Lower lobe of right lung (tissue), 2 donors: ENCODE measurements at regions not wholly inside any gene's neighbourhood (a gene's known extent, or its start where the extent isn't known, plus 50 kb on each side); places are given as distances from the start of the nearest gene placed in this dataset.

Experiments
- ATAC-seq, 2 donors: fragments of 200-7000 bp; cut with Tn5 transposase; one replicate each; pipeline ENCODE4 v1.9.1; 2020 to 2022; ENCODE audit warnings: mild to moderate bottlenecking in 2 of 2, moderate library complexity in 2 of 2
- DNase-seq: peaks from one replicate; pipeline ENCODE4 v3.0.0-alpha.2; 2020
- H3K27ac ChIP-seq: fragments of 200-600 bp; one replicate; pipeline ENCODE4 v1.8.0; 2022
- H3K27me3 ChIP-seq: fragments of 200-600 bp; one replicate; pipeline ENCODE4 v1.8.0; 2022; ENCODE audit warnings: low read depth
- H3K36me3 ChIP-seq: fragments of 200-600 bp; one replicate; pipeline ENCODE4 v1.8.0; 2022; ENCODE audit warnings: mild to moderate bottlenecking
- H3K4me1 ChIP-seq: fragments of 200-600 bp; one replicate; pipeline ENCODE4 v1.8.0; 2022
- H3K4me3 ChIP-seq: fragments of 200-600 bp; one replicate; pipeline ENCODE4 v1.8.0; 2022; ENCODE audit warnings: mild to moderate bottlenecking
- H3K9me3 ChIP-seq: fragments of 200-600 bp; one replicate; pipeline ENCODE4 v1.8.0; 2022
- intact Hi-C: fragments of 100-400 bp; cut with DNase I; formaldehyde crosslinking; loops from one replicate; pipeline ENCODE4 v1.11.0; 2022
- TF ChIP-seq, protein P1 (sequence below): fragments of 200-600 bp; IDR thresholded peaks from one replicate; pipeline ENCODE4 v1.8.0; 2022; ENCODE audit warnings: antibody characterized with exemption, mild to moderate bottlenecking
- donor health status: DM: no; HTN: yes; CAD: no; lungs with severe emphysema.

DNA sequence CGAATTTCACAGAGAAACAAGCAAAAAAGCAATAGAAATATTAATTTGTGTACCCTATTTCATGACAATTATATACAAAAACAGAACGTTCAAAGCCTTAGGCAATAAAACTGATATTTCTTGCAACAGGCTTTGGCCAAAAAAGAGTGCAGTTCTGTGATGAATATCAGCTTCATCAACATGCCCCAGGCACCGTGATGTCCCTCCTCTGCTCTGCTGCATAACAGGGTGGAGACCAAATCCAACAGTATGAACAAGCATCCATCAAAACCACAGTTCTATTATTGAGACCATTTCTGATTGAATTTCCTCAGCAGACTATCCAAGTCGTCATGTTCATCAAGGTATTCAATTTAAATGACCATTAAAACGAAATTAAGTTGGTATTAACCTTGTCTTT is 722.6 kb upstream of the NRSN1 start:
- intact Hi-C loops = no loop called here
- H3K36me3 ChIP-seq = no peaks in the 10 kb centered on the region
- H3K4me1 ChIP-seq = no peaks in the 10 kb centered on the region
- ATAC-seq (no peak), DNase-seq (no peak)
- H3K4me3 ChIP-seq = no peak overlapping the region
- TF ChIP-seq, protein P1, sequence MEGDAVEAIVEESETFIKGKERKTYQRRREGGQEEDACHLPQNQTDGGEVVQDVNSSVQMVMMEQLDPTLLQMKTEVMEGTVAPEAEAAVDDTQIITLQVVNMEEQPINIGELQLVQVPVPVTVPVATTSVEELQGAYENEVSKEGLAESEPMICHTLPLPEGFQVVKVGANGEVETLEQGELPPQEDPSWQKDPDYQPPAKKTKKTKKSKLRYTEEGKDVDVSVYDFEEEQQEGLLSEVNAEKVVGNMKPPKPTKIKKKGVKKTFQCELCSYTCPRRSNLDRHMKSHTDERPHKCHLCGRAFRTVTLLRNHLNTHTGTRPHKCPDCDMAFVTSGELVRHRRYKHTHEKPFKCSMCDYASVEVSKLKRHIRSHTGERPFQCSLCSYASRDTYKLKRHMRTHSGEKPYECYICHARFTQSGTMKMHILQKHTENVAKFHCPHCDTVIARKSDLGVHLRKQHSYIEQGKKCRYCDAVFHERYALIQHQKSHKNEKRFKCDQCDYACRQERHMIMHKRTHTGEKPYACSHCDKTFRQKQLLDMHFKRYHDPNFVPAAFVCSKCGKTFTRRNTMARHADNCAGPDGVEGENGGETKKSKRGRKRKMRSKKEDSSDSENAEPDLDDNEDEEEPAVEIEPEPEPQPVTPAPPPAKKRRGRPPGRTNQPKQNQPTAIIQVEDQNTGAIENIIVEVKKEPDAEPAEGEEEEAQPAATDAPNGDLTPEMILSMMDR = no peak
- no peak overlapping the region for H3K27ac ChIP-seq
- H3K9me3 ChIP-seq = no peaks in the 10 kb centered on the region
- no peaks in the 10 kb centered on the region for H3K27me3 ChIP-seq

DNA sequence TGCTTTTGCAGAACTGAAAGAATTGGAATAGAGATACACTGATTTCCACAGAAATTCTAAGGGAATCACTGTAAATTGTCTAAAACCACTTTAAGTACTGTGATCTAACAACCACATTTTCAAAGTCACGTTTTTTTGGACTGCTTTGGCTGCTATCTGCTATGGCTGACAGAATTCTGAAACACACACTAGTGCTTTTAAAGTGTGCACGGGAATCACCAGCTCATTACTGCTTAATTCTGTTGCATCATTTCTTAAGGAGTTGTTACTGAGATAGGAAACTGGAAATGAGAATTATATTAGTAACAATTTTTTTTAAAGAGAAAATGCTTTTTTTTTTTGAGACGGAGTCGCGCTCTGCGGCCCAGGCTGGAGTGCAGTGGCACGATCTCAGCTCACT is 716.5 kb upstream of the NRSN1 start:
- Histone ChIP-seq H3K9me3 (no peaks in the 10 kb centered on the region), H3K27ac (no peak overlapping the region), H3K4me3 (no peak overlapping the region), H3K36me3 (no peaks in the 10 kb centered on the region), H3K27me3 (no peaks in the 10 kb centered on the region), H3K4me1 (no peaks in the 10 kb centered on the region)
- no peak for ATAC-seq
- intact Hi-C loops = no loop called here
- DNase-seq = no peak
- TF ChIP-seq, protein P1 = no peak

DNA sequence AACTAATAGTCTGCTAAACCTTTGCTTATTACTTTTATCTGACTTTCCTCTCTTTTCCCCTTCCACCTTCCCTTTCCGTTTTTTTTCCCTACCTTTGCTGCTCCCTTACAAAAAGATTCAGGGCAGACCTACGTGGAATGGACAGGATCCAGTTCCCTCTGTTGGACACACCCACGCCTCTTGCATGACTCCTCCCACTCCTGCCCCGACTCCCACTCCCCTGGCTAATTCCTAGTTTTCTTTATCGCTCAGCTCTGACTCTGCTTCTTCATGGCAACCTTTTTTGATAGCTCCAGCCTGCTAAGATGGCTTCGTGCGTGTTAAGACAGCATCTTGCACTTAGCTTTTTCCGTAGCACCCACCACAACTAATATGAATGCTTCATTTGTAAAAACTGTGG is 715.6 kb upstream of the NRSN1 start:
- H3K27ac ChIP-seq = no peak overlapping the region
- H3K4me1 ChIP-seq = no peaks in the 10 kb centered on the region
- intact Hi-C loops = no loop called here
- H3K9me3 ChIP-seq = no peaks in the 10 kb centered on the region
- TF ChIP-seq, protein P1 = no peak
- DNase-seq (no peak), ATAC-seq (no peak)
- no peaks in the 10 kb centered on the region for H3K27me3 ChIP-seq
- no peaks in the 10 kb centered on the region for H3K36me3 ChIP-seq
- no peak overlapping the region for H3K4me3 ChIP-seq

DNA sequence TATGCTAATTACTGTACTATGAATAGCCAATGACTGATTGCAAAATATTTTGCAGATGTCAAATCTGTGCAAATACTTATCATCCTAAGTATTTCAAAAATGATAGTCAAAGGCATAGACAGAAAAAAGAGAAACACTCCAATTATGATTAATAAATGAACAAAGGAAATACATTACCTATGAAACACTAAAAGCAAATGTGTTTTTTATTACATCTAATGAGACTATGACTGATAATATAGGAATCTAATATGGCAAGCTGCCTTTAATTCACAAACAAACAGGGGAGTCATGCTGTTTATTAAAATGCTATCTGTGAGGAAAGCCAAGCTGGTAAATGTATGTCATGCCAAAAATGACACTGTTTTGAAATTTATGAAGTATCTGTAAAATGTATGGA is 713.2 kb upstream of the NRSN1 start:
- Histone ChIP-seq H3K27ac (no peak overlapping the region), H3K4me1 (no peaks in the 10 kb centered on the region), H3K27me3 (no peaks in the 10 kb centered on the region), H3K4me3 (no peak overlapping the region), H3K9me3 (no peaks in the 10 kb centered on the region), H3K36me3 (no peaks in the 10 kb centered on the region)
- TF ChIP-seq, protein P1 = no peak
- ATAC-seq = no peak
- intact Hi-C loops = no loop called here
- DNase-seq = no peak

DNA sequence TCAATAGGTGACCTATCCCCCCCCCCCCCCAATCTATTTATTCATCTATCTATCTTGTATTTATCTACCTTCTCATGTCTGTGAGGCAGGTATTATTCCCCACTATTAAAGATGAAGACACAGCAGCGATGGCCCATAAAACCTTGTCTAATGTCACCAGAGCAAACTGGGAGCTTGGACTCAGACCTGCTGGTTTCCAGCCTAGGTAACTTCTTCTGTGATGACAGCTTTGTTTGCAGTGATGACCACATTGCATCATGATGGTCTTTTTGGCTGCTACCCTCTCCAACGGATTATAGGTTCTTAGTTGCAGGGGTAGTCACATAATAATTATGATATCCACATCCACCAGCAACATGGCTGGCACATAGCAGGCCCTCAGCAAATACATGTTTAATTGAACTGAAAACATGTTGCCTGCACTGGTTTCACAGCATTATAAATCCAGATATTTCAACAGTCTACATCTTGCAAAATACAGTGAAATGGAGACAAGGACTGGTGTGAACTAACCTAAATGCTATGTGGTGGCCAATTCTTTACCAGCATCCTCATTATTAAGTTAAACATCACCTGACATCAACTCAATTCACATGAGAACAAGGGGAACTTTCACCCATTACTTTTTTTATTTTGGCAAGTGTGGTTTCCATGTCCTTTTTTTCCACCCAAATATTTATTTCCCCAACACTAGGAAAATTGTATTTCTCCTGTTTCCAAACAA is 712.5 kb upstream of the NRSN1 start:
- Histone ChIP-seq H3K27me3 (no peaks in the 10 kb centered on the region), H3K4me3 (no peak overlapping the region), H3K36me3 (no peaks in the 10 kb centered on the region), H3K4me1 (no peaks in the 10 kb centered on the region), H3K9me3 (no peaks in the 10 kb centered on the region), H3K27ac (no peak overlapping the region)
- TF ChIP-seq, protein P1 = no peak
- no peak for ATAC-seq
- DNase-seq = no peak
- intact Hi-C loops = no loop called here
